RWPE1 (cell line): ENCODE measurements at regions not wholly inside any gene's neighbourhood (a gene's known extent, or its start where the extent isn't known, plus 50 kb on each side); places are given as distances from the start of the nearest gene placed in this dataset.

Experiments used
- CTCF ChIA-PET: fragments of 350-600 bp; sonication (Branson Sonifier 250); formaldehyde crosslinking; extraction: SDS; loops from one replicate; lab custom pipeline; 2021; lab: Yijun Ruan, JAX
- POLR2A ChIA-PET: fragments of 400-600 bp; formaldehyde crosslinking; extraction: SDS; loops from one replicate; lab custom pipeline; 2020; ENCODE audit warnings: antibody characterized with exemption; ENCODE audit not compliant: low non-redundant PET; lab: Yijun Ruan, JAX
- DNase-seq: peaks from one replicate; pipeline ENCODE4 v3.0.0; 2012; ENCODE audit warnings: low spot score
- H3K27ac ChIP-seq: fragments of 450-650 bp; 2 replicates; pipeline ENCODE4 v1.5.1; 2017
- CTCF ChIP-seq: fragments of 450-650 bp; conservative IDR thresholded peaks from 2 replicates; pipeline ENCODE4 v1.5.1; 2017; ENCODE audit warnings: low read depth, mild to moderate bottlenecking

GRCh38 chr6:139778106-139778505 lies 403.7 kb upstream of the CITED2 start:
- ChIA-PET POLR2A (no interaction called here), CTCF (no interaction called here)
- H3K27ac ChIP-seq: no peak overlapping the region
- no peak for DNase-seq
- no peak for TF ChIP-seq CTCF

GRCh38 chr6:139777202-139777970 lies 402.9 kb upstream of the CITED2 start:
- ChIA-PET CTCF (no interaction called here), POLR2A (no interaction called here)
- TF ChIP-seq CTCF: no peak
- no peak for DNase-seq
- no peak overlapping the region for H3K27ac ChIP-seq

- POLR2A ChIA-PET: no interaction called here
- DNase-seq: no peak
- CTCF ChIA-PET: no interaction called here
- H3K27ac ChIP-seq: no peak overlapping the region
- no peak for TF ChIP-seq CTCF
Measured at GRCh38 chr6:139776041-139776440, 401.6 kb upstream of the CITED2 start.

DNA sequence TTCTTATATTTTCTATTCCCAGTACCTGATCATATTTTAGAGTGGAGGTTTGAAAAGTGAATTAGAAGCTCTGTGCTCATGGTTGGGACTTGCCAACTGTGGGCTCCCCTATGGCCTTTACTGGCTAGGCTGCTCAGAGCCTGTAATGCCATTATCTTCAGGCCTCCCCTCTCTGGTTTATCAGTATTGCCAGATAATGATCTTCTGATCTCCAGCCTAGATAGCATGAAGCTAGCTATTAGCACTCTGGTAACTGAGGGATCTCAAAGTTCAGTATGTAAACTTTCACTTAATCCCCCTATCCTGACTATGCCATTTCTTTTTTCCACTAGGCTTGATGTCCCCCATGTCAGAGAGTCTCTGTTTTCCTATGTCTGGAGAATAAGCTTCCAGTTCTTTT lies 393.7 kb upstream of the CITED2 start:
- H3K27ac ChIP-seq: no peak overlapping the region
- DNase-seq: no peak
- CTCF ChIA-PET: no interaction called here
- no peak for TF ChIP-seq CTCF
- POLR2A ChIA-PET: no interaction called here

DNA sequence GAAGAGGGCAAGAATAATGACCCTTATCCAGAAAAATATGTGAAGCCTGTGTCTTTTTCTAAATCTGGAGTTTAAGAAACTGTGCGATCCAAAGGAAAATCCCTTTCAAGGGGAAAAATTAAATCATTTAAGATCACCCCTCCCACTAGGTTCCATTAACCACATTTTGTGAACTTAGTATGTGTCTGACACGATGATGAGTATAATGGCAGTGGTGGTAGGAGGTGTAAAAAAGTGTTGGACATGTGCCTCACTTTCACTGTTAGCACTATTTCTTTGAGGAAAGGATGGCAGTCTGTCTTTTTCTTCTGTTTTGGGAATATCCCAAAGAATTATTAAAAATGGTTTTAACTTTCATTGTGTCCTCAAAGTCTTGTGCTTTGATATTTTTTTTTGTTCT lies 392.3 kb upstream of the CITED2 start:
- ChIA-PET CTCF (no interaction called here), POLR2A (no interaction called here)
- no peak overlapping the region for H3K27ac ChIP-seq
- no peak for TF ChIP-seq CTCF
- no peak for DNase-seq

- CTCF ChIA-PET: no interaction called here
- no peak for TF ChIP-seq CTCF
- peak; percentile 59 for DNase-seq
- POLR2A ChIA-PET: no interaction called here
- no peak overlapping the region for H3K27ac ChIP-seq
Measured at GRCh38 chr6:139765825-139766285, 391.4 kb upstream of the CITED2 start.
